Breast epithelium (tissue), 4 donors: ENCODE measurements at regions not wholly inside any gene's neighbourhood (a gene's known extent, or its start where the extent isn't known, plus 50 kb on each side); places are given as distances from the start of the nearest gene placed in this dataset.
"Not testable (repeated sequence)": the region's sequence is repeated elsewhere in the genome, so short reads cannot be mapped to it uniquely, and the experiment has no call there.

Experiments
- DNase-seq, 2 donors: peaks; one replicate each; pipeline ENCODE4 v3.0.0-alpha.2; 2019; ENCODE audit warnings: low spot score in 2 of 2
- H3K27ac ChIP-seq, 2 donors: fragments of 200-600 bp; sonication (generic) in 1 of 2; one replicate each; pipeline ENCODE4 v1.5.1; 2016 to 2019; ENCODE audit warnings: mild to moderate bottlenecking in 1 of 2
- H3K27me3 ChIP-seq, 2 donors: fragments of 200-600 bp; sonication (generic) in 1 of 2; one replicate each; pipeline versions ENCODE4 v1.5.1 to v1.6.0; 2017 to 2019; ENCODE audit warnings: control low read depth in 1 of 2, mild to moderate bottlenecking in 1 of 2
- H3K36me3 ChIP-seq: fragments of 200-600 bp; one replicate; pipeline ENCODE4 v1.5.1; 2019
- H3K4me1 ChIP-seq, 2 donors: fragments of 200-600 bp; sonication (generic); one replicate each; pipeline ENCODE4 v1.5.1; 2016 to 2019; ENCODE audit warnings: control low read depth in 1 of 2
- H3K4me3 ChIP-seq, 3 donors: fragments of 200-600 bp; sonication (generic); 1 replicate in 2 of 3; 2 replicates in 1 of 3; pipeline ENCODE4 v1.5.1; 2016 to 2019; ENCODE audit warnings: mild to moderate bottlenecking in 3 of 3, moderate library complexity in 2 of 3
- H3K9me3 ChIP-seq, 2 donors: fragments of 200-600 bp; sonication (generic) in 1 of 2; one replicate each; pipeline ENCODE4 v1.5.1; 2016 to 2019; ENCODE audit warnings: control low read depth in 1 of 2
- CTCF ChIP-seq, 3 donors: fragments of 450-650 bp; IDR thresholded peaks; one replicate each; pipeline ENCODE4 v1.5.1; 2016 to 2017; ENCODE audit warnings: antibody characterized with exemption in 3 of 3, mild to moderate bottlenecking in 3 of 3, moderate library complexity in 3 of 3
- POLR2A ChIP-seq: fragments of 450-650 bp; IDR thresholded peaks from one replicate; pipeline ENCODE4 v1.6.1; 2016; ENCODE audit warnings: antibody characterized with exemption, mild to moderate bottlenecking, moderate library complexity
- POLR2AphosphoS5 ChIP-seq, 3 donors: sonication (generic); formaldehyde crosslinking; IDR thresholded peaks; one replicate each; pipeline ENCODE4 v1.6.1; 2017; ENCODE audit warnings: antibody characterized with exemption in 3 of 3
- intact Hi-C: fragments of 100-400 bp; cut with DNase I; formaldehyde crosslinking; loops from one replicate; pipeline ENCODE4 v1.15.1; 2023; ENCODE audit warnings: low total_unique reads

GRCh38 chr13:52324831-52325230 lies 81.1 kb downstream of the THSD1 start:
- H3K4me1 ChIP-seq, H3K27ac ChIP-seq, H3K9me3 ChIP-seq, H3K36me3 ChIP-seq, intact Hi-C loops, H3K4me3 ChIP-seq, H3K27me3 ChIP-seq, DNase-seq: not testable (repeated sequence)

DNA sequence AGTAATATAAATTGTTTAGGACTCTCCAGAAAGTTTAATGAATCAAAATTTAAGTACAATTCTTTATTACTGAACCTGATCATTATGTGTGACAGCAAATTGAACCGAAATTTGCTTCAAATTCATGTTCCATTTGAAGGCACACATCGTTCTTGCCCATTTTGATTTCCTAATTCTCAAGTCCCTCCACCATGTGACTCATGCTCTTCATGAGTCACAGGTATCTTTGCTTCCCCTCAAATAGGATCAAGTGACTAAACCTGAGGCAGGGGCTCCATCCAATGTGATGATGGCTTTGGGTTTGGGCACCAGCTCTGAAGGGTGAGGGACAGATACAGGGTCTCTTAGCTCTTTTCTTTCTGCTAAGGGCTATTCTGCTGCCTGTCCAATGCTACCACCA lies 86.1 kb downstream of the THSD1 start:
- no peak for TF ChIP-seq CTCF (IDR thresholded peaks at IDR 0.05)
- no peak for TF ChIP-seq POLR2A
- no peak for TF ChIP-seq POLR2AphosphoS5 (IDR thresholded peaks at IDR 0.05)
- Histone ChIP-seq H3K36me3 (no peaks in the 10 kb centered on the region), H3K4me3 (no peak overlapping the region), H3K9me3 (no peaks in the 10 kb centered on the region), H3K27me3 (no peaks in the 10 kb centered on the region), H3K27ac (no peak overlapping the region), H3K4me1 (no peaks in the 10 kb centered on the region)
- no peak for DNase-seq
- intact Hi-C loops: no loop called here

GRCh38 chr13:52309833-52310232 lies 96.1 kb downstream of the THSD1 start:
- H3K27ac ChIP-seq, H3K4me1 ChIP-seq, DNase-seq, H3K36me3 ChIP-seq, H3K4me3 ChIP-seq, intact Hi-C loops, H3K27me3 ChIP-seq: not testable (repeated sequence)
- H3K9me3 ChIP-seq: peaks cover 0 to 21% of the 10 kb centered on the region in 2 donors

DNA sequence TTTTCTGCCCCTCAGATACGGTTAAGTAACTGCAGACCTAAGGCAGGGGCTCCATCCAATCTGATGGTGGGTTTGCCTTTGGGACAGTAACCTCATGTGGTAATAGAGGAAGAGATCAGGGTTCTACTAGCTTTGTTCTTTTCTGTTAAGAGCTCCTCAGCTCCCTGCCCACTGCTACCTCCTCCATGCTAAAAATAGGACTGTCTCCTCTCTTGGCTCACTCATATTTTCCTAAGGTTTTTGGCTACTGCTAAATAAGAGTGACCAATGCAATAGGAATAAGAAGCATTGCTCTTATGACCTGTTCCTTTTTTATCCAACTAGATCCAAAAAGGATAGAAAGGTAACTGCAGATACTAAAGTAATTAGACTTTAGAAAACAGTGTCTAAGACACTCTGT lies 99.6 kb downstream of the THSD1 start:
- H3K27ac ChIP-seq, H3K27me3 ChIP-seq, H3K4me1 ChIP-seq, intact Hi-C loops, H3K4me3 ChIP-seq, H3K36me3 ChIP-seq, DNase-seq: not testable (repeated sequence)
- peaks cover 0 to 18% of the 10 kb centered on the region in 2 donors for H3K9me3 ChIP-seq

- H3K27me3 ChIP-seq, H3K4me1 ChIP-seq, intact Hi-C loops, H3K27ac ChIP-seq, H3K36me3 ChIP-seq, H3K4me3 ChIP-seq, DNase-seq, H3K9me3 ChIP-seq: not testable (repeated sequence)
Measured at GRCh38 chr13:52303098-52303497, 102.9 kb downstream of the THSD1 start.

DNA sequence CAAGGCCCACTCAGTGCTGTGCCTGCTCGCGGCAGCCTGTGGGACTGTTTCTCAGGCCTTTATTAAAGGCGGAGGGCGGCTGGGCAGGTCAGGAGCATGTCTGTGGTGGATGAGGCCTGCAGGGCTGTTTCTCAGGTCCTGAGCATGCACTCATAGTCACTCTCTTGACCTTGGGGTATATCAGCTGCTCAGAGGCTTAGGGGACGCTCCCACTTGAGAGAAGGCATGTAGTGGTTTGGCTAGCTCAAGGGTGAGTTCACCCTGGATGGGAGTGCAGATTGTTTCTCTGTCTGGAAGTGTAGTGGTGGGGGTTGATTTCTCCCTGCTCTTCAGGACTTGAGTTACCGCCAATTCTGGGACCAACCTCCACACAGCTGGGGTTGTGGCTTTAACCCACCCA lies 103.3 kb downstream of the THSD1 start:
- DNase-seq, H3K4me3 ChIP-seq, H3K36me3 ChIP-seq, H3K27ac ChIP-seq, H3K4me1 ChIP-seq, H3K27me3 ChIP-seq, H3K9me3 ChIP-seq, intact Hi-C loops: not testable (repeated sequence)

GRCh38 chr13:52301810-52302400 lies 104.1 kb downstream of the THSD1 start:
- H3K36me3 ChIP-seq, H3K4me3 ChIP-seq, intact Hi-C loops, DNase-seq, H3K27me3 ChIP-seq, H3K4me1 ChIP-seq, H3K9me3 ChIP-seq, H3K27ac ChIP-seq: not testable (repeated sequence)

GRCh38 chr13:52298079-52298661 lies 107.8 kb downstream of the THSD1 start:
- H3K4me1 ChIP-seq, H3K27ac ChIP-seq, intact Hi-C loops: not testable (repeated sequence)

GRCh38 chr13:52288891-52289290 lies 117.1 kb downstream of the THSD1 start:
- DNase-seq, H3K27ac ChIP-seq, intact Hi-C loops, H3K27me3 ChIP-seq, H3K4me1 ChIP-seq, H3K4me3 ChIP-seq, H3K36me3 ChIP-seq, H3K9me3 ChIP-seq: not testable (repeated sequence)

More at GRCh38 chr13:52298079-52298661, 107.8 kb downstream of the THSD1 start:
- not testable (repeated sequence) for DNase-seq, H3K36me3 ChIP-seq, H3K4me3 ChIP-seq, H3K9me3 ChIP-seq, H3K27me3 ChIP-seq

- H3K4me3 ChIP-seq, H3K9me3 ChIP-seq, H3K27ac ChIP-seq, DNase-seq, intact Hi-C loops, H3K27me3 ChIP-seq, H3K4me1 ChIP-seq, H3K36me3 ChIP-seq: not testable (repeated sequence)
Measured at GRCh38 chr13:52281387-52281786, 122.0 kb upstream of the NEK3 start.

GRCh38 chr13:52279408-52279807 lies 120.0 kb upstream of the NEK3 start:
- H3K4me1 ChIP-seq, H3K27ac ChIP-seq, H3K36me3 ChIP-seq, H3K4me3 ChIP-seq, H3K27me3 ChIP-seq, H3K9me3 ChIP-seq, DNase-seq, intact Hi-C loops: not testable (repeated sequence)

- H3K4me1 ChIP-seq, H3K27ac ChIP-seq, H3K9me3 ChIP-seq, intact Hi-C loops, H3K4me3 ChIP-seq, H3K36me3 ChIP-seq, H3K27me3 ChIP-seq, DNase-seq: not testable (repeated sequence)
Measured at GRCh38 chr13:52254299-52254698, 94.9 kb upstream of the NEK3 start.

GRCh38 chr13:52240752-52241151 lies 81.4 kb upstream of the NEK3 start:
- DNase-seq, intact Hi-C loops, H3K27ac ChIP-seq, H3K9me3 ChIP-seq, H3K27me3 ChIP-seq, H3K36me3 ChIP-seq, H3K4me3 ChIP-seq, H3K4me1 ChIP-seq: not testable (repeated sequence)
